ENCODE measurements at regions not wholly inside any gene's neighbourhood (a gene's known extent, or its start where the extent isn't known, plus 50 kb on each side); places are given as distances from the start of the nearest gene placed in this dataset.
A peak's percentile ranks its signal among the peaks of the same experiment; 100 is the strongest.

DNA sequence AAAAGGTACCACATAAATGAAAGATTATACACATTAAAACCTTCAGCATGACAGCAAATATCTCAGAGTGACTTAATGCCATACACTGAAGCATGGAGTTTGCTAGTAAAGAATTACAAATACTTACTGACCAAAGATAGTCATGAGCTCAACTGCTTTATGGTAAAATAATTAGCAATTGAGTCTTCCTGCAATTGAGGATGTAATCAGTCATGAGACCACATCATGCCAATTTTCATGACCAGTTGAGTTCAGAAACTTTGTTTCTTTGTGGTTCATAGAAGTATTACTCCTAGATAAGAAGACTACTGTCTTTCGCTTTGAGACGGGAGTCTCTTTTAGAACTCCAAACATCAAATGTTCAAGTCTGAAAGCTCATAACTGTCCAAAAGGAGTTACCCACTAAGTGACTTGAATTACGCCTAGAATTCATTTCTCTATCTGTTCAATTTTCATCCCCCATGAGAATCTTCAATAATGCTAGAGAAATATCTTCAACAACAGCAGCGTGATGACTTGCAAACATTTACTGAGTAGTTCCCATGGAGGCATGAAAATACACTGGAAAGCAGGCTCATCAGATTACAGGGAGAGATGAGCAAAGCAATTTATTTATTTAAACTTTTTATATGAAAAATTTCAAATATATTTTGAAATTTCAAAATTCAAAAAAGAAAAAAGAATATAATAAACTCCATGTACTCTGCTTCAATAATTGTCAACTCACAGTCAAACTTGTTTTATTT is 120.0 kb downstream of the BTG1 start:
- Mint-ChIP-seq H3K9me3 (peaks cover 0 to 6% (median 0%) of the 10 kb centered on the region in 8 donors), H3K4me3 (peak overlapping the region in 4 of 8 donors; percentile 8 to 49 (median 31)), H3K27ac (peak overlapping the region in 3 of 7 donors; percentile 29 to 68 (median 43)), H3K36me3 (peaks cover 4% of the 10 kb centered on the region in 2 donors), H3K27me3 (no peaks in the 10 kb centered on the region), H3K4me1 (peaks cover 53 to 71% (median 54%) of the 10 kb centered on the region in 4 donors)
- Histone ChIP-seq H3K9me3 (ENCODE audit: control insufficient read depth in 1 of 2, low read length in 2 of 2) (no peaks in the 10 kb centered on the region), H3K27ac (ENCODE audit: low read depth, low read length) (no peak overlapping the region), H3K4me1 (ENCODE audit: insufficient read depth, low read length) (peaks cover 63% of the 10 kb centered on the region), H3K27me3 (ENCODE audit: insufficient read depth, low read length) (no peaks in the 10 kb centered on the region), H3K4me3 (ENCODE audit: low read length in 2 of 2) (no peak overlapping the region), H3K36me3 (ENCODE audit: insufficient read depth, low read length) (no peaks in the 10 kb centered on the region)
- ChIA-PET CTCF (ENCODE audit: partially characterized antibody) (interaction anchor here (1.7 kb wide), 1 partner anchor 120 kb away, joined by 4 read pairs; the partner anchor contains the start of gene BTG1), POLR2A (ENCODE audit: partially characterized antibody) (interaction anchor here (1.0 to 3.4 kb wide), 2 partner anchors 111 to 118 kb away, joined by 3 to 38 read pairs; partner anchors contain the start of gene BTG1)
- intact Hi-C loops (cut with micrococcal nuclease): no loop called here
- no peak for DNase-seq

DNA sequence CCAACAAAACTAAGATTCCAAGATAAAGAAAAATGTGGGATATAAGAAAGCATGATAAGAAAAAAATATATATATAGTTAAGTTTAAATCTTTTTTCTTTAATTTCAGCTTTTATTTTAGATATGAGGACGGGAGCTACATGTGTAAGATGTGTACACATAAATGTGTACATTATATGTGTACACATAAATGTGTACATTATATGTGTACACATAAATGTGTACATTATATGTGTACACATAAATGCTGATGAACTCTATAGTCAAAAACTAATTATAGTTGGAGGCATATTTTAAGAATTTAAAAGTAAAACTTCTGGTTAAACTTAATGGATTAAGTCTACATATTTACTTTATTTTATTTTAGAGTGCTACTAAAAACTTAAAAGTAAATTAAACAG is 123.6 kb downstream of the BTG1 start:
- Histone ChIP-seq H3K4me1 (ENCODE audit: insufficient read depth, low read length) (peaks cover 28% of the 10 kb centered on the region), H3K4me3 (ENCODE audit: low read length in 2 of 2) (no peak overlapping the region), H3K27ac (ENCODE audit: low read depth, low read length) (no peak overlapping the region), H3K9me3 (ENCODE audit: control insufficient read depth in 1 of 2, low read length in 2 of 2) (no peaks in the 10 kb centered on the region), H3K27me3 (ENCODE audit: insufficient read depth, low read length) (no peaks in the 10 kb centered on the region), H3K36me3 (ENCODE audit: insufficient read depth, low read length) (no peaks in the 10 kb centered on the region)
- no peak for DNase-seq
- intact Hi-C loops (cut with micrococcal nuclease): no loop called here
- Mint-ChIP-seq H3K9me3 (peaks cover 0 to 10% (median 2%) of the 10 kb centered on the region in 8 donors), H3K27me3 (no peaks in the 10 kb centered on the region), H3K4me1 (peaks cover 19 to 36% (median 23%) of the 10 kb centered on the region in 4 donors), H3K4me3 (no peak overlapping the region), H3K36me3 (peaks cover 0 to 2% of the 10 kb centered on the region in 2 donors), H3K27ac (no peak overlapping the region)
- POLR2A ChIA-PET (ENCODE audit: partially characterized antibody): interaction anchor here (0.6 to 3.0 kb wide), 5 partner anchors 8 to 122 kb away, joined by 3 to 7 read pairs (median 4); no protein-coding TSS in a partner anchor
- CTCF ChIA-PET (ENCODE audit: partially characterized antibody): interaction anchor here (0.7 to 1.6 kb wide), 5 partner anchors 9 to 547 kb away, joined by 3 to 4 read pairs (median 3); no protein-coding TSS in a partner anchor

DNA sequence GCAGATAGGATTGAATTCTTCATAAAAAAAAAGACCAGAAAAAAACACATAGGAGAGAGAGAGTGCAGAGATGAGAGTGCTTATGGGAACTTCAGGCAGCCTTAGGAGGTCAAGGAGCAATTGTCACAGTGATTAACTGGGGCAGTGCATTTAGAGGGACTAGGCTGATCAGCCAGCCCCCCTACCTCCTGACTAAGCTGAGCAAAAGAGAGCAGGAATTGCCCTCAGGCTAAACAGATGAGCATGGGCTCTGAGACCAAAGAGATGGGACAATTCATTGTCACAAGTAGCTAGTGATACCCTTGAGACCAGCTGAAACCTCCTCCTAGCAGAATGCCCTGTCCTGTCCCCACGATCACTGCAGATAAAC is 124.0 kb downstream of the BTG1 start:
- peaks cover 0 to 3% of the 10 kb centered on the region in 2 donors for H3K36me3 Mint-ChIP-seq
- no peaks in the 10 kb centered on the region for H3K27me3 Mint-ChIP-seq
- H3K27ac Mint-ChIP-seq: peak overlapping the region in 5 of 7 donors; percentile 35 to 57 (median 43)
- ChIA-PET CTCF (ENCODE audit: partially characterized antibody) (interaction anchor here (0.7 to 1.6 kb wide), 5 partner anchors 9 to 548 kb away, joined by 3 to 4 read pairs (median 3); no protein-coding TSS in a partner anchor), POLR2A (ENCODE audit: partially characterized antibody) (interaction anchor here (0.6 to 3.0 kb wide), 4 partner anchors 9 to 123 kb away, joined by 3 to 7 read pairs (median 5); no protein-coding TSS in a partner anchor)
- Histone ChIP-seq H3K27ac (ENCODE audit: low read depth, low read length) (no peak overlapping the region), H3K9me3 (ENCODE audit: control insufficient read depth in 1 of 2, low read length in 2 of 2) (no peaks in the 10 kb centered on the region), H3K4me3 (ENCODE audit: low read length in 2 of 2) (no peak overlapping the region), H3K4me1 (ENCODE audit: insufficient read depth, low read length) (peaks cover 24% of the 10 kb centered on the region), H3K36me3 (ENCODE audit: insufficient read depth, low read length) (no peaks in the 10 kb centered on the region), H3K27me3 (ENCODE audit: insufficient read depth, low read length) (no peaks in the 10 kb centered on the region)
- intact Hi-C loops (cut with micrococcal nuclease): no loop called here
- H3K9me3 Mint-ChIP-seq: peaks cover 0 to 13% (median 5%) of the 10 kb centered on the region in 8 donors
- peaks cover 17 to 33% (median 21%) of the 10 kb centered on the region in 4 donors for H3K4me1 Mint-ChIP-seq
- DNase-seq: no peak
- H3K4me3 Mint-ChIP-seq: peak overlapping the region in 3 of 8 donors; percentile 37 to 70 (median 49)

DNA sequence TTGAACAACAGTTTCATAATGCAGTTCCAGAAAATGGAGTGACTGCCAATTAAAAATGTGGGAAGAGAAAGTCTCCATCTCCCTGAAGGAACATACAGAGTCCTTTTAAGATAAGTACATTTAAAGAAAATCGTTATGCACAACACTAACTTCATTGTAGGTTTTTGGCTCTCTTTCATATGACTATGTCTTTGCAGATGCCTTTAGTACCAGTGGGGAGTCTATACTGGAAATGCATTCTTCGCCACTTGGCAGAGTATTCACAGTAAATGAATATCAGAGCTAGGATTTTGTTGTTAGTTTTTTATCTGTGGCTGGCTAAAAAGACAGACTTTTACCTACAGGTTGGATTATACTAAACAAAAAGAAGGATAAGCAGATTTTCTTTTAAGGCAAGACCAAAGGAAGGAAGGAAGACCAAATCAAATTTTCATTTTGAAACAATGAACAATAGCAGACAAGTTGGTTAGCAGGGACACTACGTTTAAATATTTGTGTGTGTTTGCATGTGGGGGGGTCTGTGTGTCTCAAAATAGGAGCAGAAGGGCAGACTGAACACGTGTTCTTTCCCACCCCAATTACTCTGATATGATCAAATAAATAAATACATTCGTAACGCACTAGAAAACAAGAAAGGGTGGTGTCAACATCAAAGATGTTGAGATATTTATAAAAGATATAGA is 124.5 kb downstream of the BTG1 start:
- POLR2A ChIA-PET (ENCODE audit: partially characterized antibody): interaction anchor here (0.6 to 3.0 kb wide), 3 partner anchors 9 to 123 kb away, joined by 4 to 7 read pairs (median 6); no protein-coding TSS in a partner anchor
- Histone ChIP-seq H3K9me3 (ENCODE audit: control insufficient read depth in 1 of 2, low read length in 2 of 2) (no peaks in the 10 kb centered on the region), H3K36me3 (ENCODE audit: insufficient read depth, low read length) (no peaks in the 10 kb centered on the region), H3K27ac (ENCODE audit: low read depth, low read length) (no peak overlapping the region), H3K27me3 (ENCODE audit: insufficient read depth, low read length) (no peaks in the 10 kb centered on the region), H3K4me1 (ENCODE audit: insufficient read depth, low read length) (peaks cover 20% of the 10 kb centered on the region), H3K4me3 (ENCODE audit: low read length in 2 of 2) (no peak overlapping the region)
- Mint-ChIP-seq H3K4me3 (peak overlapping the region in 5 of 8 donors; percentile 31 to 70 (median 43)), H3K9me3 (peaks cover 0 to 13% (median 4%) of the 10 kb centered on the region in 8 donors), H3K4me1 (peaks cover 17 to 27% (median 19%) of the 10 kb centered on the region in 4 donors), H3K27ac (peak overlapping the region in 4 of 7 donors; percentile 10 to 57 (median 36)), H3K27me3 (no peaks in the 10 kb centered on the region), H3K36me3 (peaks cover 0 to 3% of the 10 kb centered on the region in 2 donors)
- no peak for DNase-seq
- CTCF ChIA-PET (ENCODE audit: partially characterized antibody): interaction anchor here (1.1 kb wide), 1 partner anchor 98 kb away, joined by 3 read pairs; no protein-coding TSS in a partner anchor
- intact Hi-C loops (cut with micrococcal nuclease): no loop called here

DNA sequence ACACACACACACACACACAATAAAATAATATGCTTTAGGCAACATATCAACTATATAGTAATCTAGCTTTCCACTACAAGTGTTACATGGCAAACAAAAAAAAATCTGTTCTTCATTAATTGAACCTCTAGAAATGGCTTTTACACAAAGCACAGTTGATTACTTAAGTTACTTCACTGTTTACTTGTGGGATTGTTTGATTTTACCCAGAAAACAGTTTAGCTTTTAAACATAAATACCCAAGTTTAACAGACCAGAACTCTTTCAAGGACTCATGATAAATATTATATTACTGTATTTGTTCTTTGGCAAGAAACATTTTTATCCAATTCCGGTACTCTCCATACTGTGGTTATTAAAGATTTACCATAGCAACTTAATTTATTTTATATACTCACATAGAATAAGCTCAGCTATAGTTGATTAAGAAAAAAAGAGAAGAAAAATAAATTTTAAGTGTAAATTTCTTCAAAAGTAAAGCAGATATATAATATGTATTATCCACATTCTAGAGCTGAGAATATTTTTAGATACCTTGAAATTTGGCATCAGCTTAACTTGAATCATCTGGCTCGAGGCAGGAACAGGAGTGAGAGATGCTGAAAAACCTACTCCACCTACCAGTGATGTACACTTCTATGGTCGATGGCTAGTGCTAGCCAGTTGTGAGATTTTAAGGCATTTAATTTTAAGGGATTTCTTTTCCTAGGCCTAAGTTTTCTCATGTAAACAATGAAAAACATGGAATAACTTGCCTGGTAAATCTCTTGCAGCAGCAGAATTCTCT is 126.0 kb downstream of the BTG1 start:
- no peak overlapping the region for H3K27ac ChIP-seq (ENCODE audit: low read depth, low read length)
- no peak overlapping the region for H3K4me3 ChIP-seq (ENCODE audit: low read length in 2 of 2)
- peak overlapping the region in 1 of 7 donors; percentile 74 for H3K27ac Mint-ChIP-seq
- peaks cover 0 to 3% of the 10 kb centered on the region in 2 donors for H3K36me3 Mint-ChIP-seq
- H3K4me3 Mint-ChIP-seq: no peak overlapping the region
- H3K4me1 ChIP-seq (ENCODE audit: insufficient read depth, low read length): peaks cover 14% of the 10 kb centered on the region
- peaks cover 12 to 16% (median 13%) of the 10 kb centered on the region in 4 donors for H3K4me1 Mint-ChIP-seq
- DNase-seq: no peak
- no peaks in the 10 kb centered on the region for H3K36me3 ChIP-seq (ENCODE audit: insufficient read depth, low read length)
- H3K9me3 Mint-ChIP-seq: peaks cover 0 to 15% (median 4%) of the 10 kb centered on the region in 8 donors
- CTCF ChIA-PET (ENCODE audit: partially characterized antibody): interaction anchor here (1.0 to 1.6 kb wide), 4 partner anchors 11 to 208 kb away, joined by 3 to 5 read pairs (median 4); no protein-coding TSS in a partner anchor
- H3K27me3 ChIP-seq (ENCODE audit: insufficient read depth, low read length): no peaks in the 10 kb centered on the region
- H3K27me3 Mint-ChIP-seq: no peaks in the 10 kb centered on the region
- intact Hi-C loops (cut with micrococcal nuclease): no loop called here
- POLR2A ChIA-PET (ENCODE audit: partially characterized antibody): interaction anchor here (0.5 to 2.6 kb wide), 7 partner anchors 10 to 1595 kb away, joined by 3 to 12 read pairs (median 3); no protein-coding TSS in a partner anchor
- H3K9me3 ChIP-seq (ENCODE audit: control insufficient read depth in 1 of 2, low read length in 2 of 2): no peaks in the 10 kb centered on the region

DNA sequence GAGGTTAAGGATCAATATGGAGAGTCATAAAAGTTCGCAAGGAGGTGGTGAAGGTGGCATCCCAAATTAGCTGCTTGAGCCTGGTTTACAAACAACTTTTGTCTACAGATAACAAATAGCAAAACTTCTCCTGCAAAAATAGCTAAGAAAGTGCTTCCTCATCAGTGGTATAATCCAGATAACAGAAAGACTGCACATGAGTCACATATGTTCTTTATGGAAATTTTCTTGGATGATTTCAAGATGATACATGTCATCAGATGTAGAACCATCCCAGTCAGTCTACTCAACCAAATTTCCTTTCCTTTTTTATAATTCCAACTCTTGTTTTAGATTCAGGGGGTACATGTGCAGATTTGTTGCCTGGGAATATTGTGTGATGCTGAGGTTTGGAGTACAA is 133.0 kb downstream of the BTG1 start:
- Histone ChIP-seq H3K27ac (ENCODE audit: low read depth, low read length) (no peak overlapping the region), H3K27me3 (ENCODE audit: insufficient read depth, low read length) (no peaks in the 10 kb centered on the region), H3K9me3 (ENCODE audit: control insufficient read depth in 1 of 2, low read length in 2 of 2) (no peaks in the 10 kb centered on the region), H3K4me1 (ENCODE audit: insufficient read depth, low read length) (peaks cover 23% of the 10 kb centered on the region), H3K36me3 (ENCODE audit: insufficient read depth, low read length) (no peaks in the 10 kb centered on the region), H3K4me3 (ENCODE audit: low read length in 2 of 2) (no peak overlapping the region)
- intact Hi-C loops (cut with micrococcal nuclease): no loop called here
- Mint-ChIP-seq H3K4me3 (peak overlapping the region in 1 of 8 donors; percentile 31), H3K36me3 (peaks cover 1 to 3% of the 10 kb centered on the region in 2 donors), H3K9me3 (peaks cover 0 to 9% (median 2%) of the 10 kb centered on the region in 8 donors), H3K27me3 (no peaks in the 10 kb centered on the region), H3K27ac (peak overlapping the region in 5 of 7 donors; percentile 23 to 76 (median 62)), H3K4me1 (peaks cover 30 to 47% (median 35%) of the 10 kb centered on the region in 4 donors)
- ChIA-PET CTCF (ENCODE audit: partially characterized antibody) (interaction anchor here (1.4 to 2.0 kb wide), 2 partner anchors 10 to 16 kb away, joined by 3 to 5 read pairs; no protein-coding TSS in a partner anchor), POLR2A (ENCODE audit: partially characterized antibody) (interaction anchor here (0.6 to 2.4 kb wide), 4 partner anchors 18 to 132 kb away, joined by 3 to 22 read pairs (median 12); partner anchors contain the start of gene BTG1)
- no peak for DNase-seq

Measured in CD4-positive, alpha-beta memory T cell (primary cell).